SK-N-SH treated with all-trans-retinoic acid at 6 μM for 48 hours (cell line): ENCODE measurements at regions not wholly inside any gene's neighbourhood (a gene's known extent, or its start where the extent isn't known, plus 50 kb on each side); places are given as distances from the start of the nearest gene placed in this dataset.

Source experiments
- ATAC-seq: fragments of 200-7000 bp; cut with Tn5 transposase; 3 replicates; pipeline ENCODE4 v1.9.1; 2020; ENCODE audit warnings: mild to moderate bottlenecking, moderate library complexity
- ARNTL ChIP-seq: fragments of 450-650 bp; formaldehyde crosslinking; IDR thresholded peaks from 2 replicates; pipeline ENCODE4 v1.5.0; 2020; ENCODE audit warnings: low read depth, mild to moderate bottlenecking, moderate library complexity, borderline replicate concordance
- CSDC2 ChIP-seq: fragments of 250-450 bp; sonication (Bioruptor Pico); IDR thresholded peaks from 2 replicates; pipeline ENCODE4 v1.5.0; 2020; ENCODE audit warnings: mild to moderate bottlenecking, moderate library complexity
- ESRRG ChIP-seq: fragments of 250-450 bp; sonication (Bioruptor Pico); IDR thresholded peaks from 2 replicates; pipeline ENCODE4 v1.6.1; 2021; ENCODE audit warnings: mild to moderate bottlenecking
- GLIS3 ChIP-seq: fragments of 250-450 bp; sonication (Bioruptor Pico); IDR thresholded peaks from 2 replicates; pipeline ENCODE4 v1.5.0; 2020; ENCODE audit warnings: mild to moderate bottlenecking, moderate library complexity
- OSR1 ChIP-seq: fragments of 250-450 bp; sonication (Bioruptor Pico); IDR thresholded peaks from 2 replicates; pipeline ENCODE4 v1.8.0; 2022; ENCODE audit warnings: moderate library complexity, mild to moderate bottlenecking, inconsistent platforms
- PPARA ChIP-seq: fragments of 250-450 bp; sonication (Bioruptor Pico); IDR thresholded peaks from 2 replicates; pipeline ENCODE4 v1.5.0; 2020; ENCODE audit warnings: mild to moderate bottlenecking, borderline replicate concordance
- RARB ChIP-seq: fragments of 250-450 bp; sonication (Bioruptor Pico); IDR thresholded peaks from 2 replicates; pipeline ENCODE4 v1.8.0; 2021; ENCODE audit warnings: mild to moderate bottlenecking, moderate library complexity
- SNAI2 ChIP-seq: fragments of 250-450 bp; sonication (Bioruptor Pico); IDR thresholded peaks from 2 replicates; pipeline ENCODE4 v1.5.0; 2020; ENCODE audit warnings: mild to moderate bottlenecking, moderate library complexity
- TCF4 ChIP-seq: fragments of 250-450 bp; sonication (Bioruptor Pico); IDR thresholded peaks from 2 replicates; pipeline ENCODE4 v1.8.0; 2021; ENCODE audit warnings: mild to moderate bottlenecking, moderate library complexity, borderline replicate concordance
- TOX ChIP-seq: fragments of 250-450 bp; sonication (Bioruptor Pico); IDR thresholded peaks from 2 replicates; pipeline ENCODE4 v1.8.0; 2021; ENCODE audit warnings: mild to moderate bottlenecking, moderate library complexity, borderline replicate concordance
- ZC3H10 ChIP-seq: fragments of 250-450 bp; sonication (Bioruptor Pico); IDR thresholded peaks from 2 replicates; pipeline ENCODE4 v1.5.1; 2021; ENCODE audit warnings: mild to moderate bottlenecking, moderate library complexity
- ZFP3 ChIP-seq: fragments of 250-450 bp; sonication (Bioruptor Pico); IDR thresholded peaks from 2 replicates; pipeline ENCODE4 v1.5.0; 2020; ENCODE audit warnings: mild to moderate bottlenecking, moderate library complexity
- ZNF565 ChIP-seq: fragments of 450-650 bp; formaldehyde crosslinking; conservative IDR thresholded peaks from 2 replicates; pipeline ENCODE4 v1.5.0; 2020; ENCODE audit warnings: low read depth, mild to moderate bottlenecking, moderate library complexity
- ZNF70 ChIP-seq: fragments of 450-650 bp; formaldehyde crosslinking; IDR thresholded peaks from 2 replicates; pipeline ENCODE4 v1.5.0; 2020; ENCODE audit warnings: mild to moderate bottlenecking, moderate library complexity
- ZNF8 ChIP-seq: fragments of 450-650 bp; formaldehyde crosslinking; IDR thresholded peaks from 2 replicates; pipeline ENCODE4 v1.5.0; 2020; ENCODE audit warnings: mild to moderate bottlenecking, moderate library complexity
- TF ChIP-seq, protein P1 (sequence below): fragments of 250-450 bp; sonication (Bioruptor Pico); IDR thresholded peaks from 2 replicates; pipeline ENCODE4 v1.5.1; 2021; ENCODE audit warnings: mild to moderate bottlenecking, moderate library complexity
- TF ChIP-seq, protein P2 (sequence below): fragments of 250-450 bp; sonication (Bioruptor Pico); IDR thresholded peaks from 2 replicates; pipeline ENCODE4 v1.5.1; 2020; ENCODE audit warnings: low read depth, mild to moderate bottlenecking, moderate library complexity
- TF ChIP-seq, protein P3 (sequence below): fragments of 250-450 bp; sonication (Bioruptor Pico); IDR thresholded peaks from 2 replicates; pipeline ENCODE4 v1.8.0; 2021; ENCODE audit warnings: low read depth, mild to moderate bottlenecking, moderate library complexity, borderline replicate concordance
- TF ChIP-seq, protein P4 (sequence below): fragments of 250-450 bp; sonication (Bioruptor Pico); IDR thresholded peaks from 2 replicates; pipeline ENCODE4 v1.5.0; 2020; ENCODE audit warnings: mild to moderate bottlenecking, moderate library complexity

DNA sequence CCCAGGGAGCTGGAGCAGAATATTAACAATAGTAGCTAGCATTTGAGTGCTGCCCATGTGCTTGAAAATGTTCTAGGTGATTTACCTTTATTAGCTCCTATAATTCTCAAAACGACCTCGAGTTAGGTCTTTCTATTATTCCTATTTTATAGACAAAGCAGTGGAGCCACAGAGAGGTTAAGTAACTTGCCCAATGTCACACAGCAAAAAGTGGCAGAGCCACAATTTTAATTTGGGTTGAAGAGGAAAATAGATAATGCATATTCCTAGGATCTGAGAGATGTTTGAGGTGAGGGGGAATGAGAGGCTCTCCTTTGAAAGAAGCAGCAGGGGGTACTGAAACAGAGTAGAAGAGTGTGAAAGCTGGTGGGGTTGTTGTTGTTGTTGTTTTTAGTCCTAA, 354.5 kb upstream of the SLC35B3 start:
- no peak for TF ChIP-seq TOX (CRISPR knock-in tag)
- no peak for TF ChIP-seq ESRRG (CRISPR knock-in tag)
- TF ChIP-seq SNAI2 (CRISPR knock-in tag), result no peak
- TF ChIP-seq, protein P1, sequence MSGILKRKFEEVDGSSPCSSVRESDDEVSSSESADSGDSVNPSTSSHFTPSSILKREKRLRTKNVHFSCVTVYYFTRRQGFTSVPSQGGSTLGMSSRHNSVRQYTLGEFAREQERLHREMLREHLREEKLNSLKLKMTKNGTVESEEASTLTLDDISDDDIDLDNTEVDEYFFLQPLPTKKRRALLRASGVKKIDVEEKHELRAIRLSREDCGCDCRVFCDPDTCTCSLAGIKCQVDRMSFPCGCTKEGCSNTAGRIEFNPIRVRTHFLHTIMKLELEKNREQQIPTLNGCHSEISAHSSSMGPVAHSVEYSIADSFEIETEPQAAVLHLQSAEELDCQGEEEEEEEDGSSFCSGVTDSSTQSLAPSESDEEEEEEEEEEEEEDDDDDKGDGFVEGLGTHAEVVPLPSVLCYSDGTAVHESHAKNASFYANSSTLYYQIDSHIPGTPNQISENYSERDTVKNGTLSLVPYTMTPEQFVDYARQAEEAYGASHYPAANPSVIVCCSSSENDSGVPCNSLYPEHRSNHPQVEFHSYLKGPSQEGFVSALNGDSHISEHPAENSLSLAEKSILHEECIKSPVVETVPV (CRISPR knock-in tag), result no peak
- no peak for TF ChIP-seq CSDC2 (CRISPR knock-in tag)
- TF ChIP-seq, protein P2, sequence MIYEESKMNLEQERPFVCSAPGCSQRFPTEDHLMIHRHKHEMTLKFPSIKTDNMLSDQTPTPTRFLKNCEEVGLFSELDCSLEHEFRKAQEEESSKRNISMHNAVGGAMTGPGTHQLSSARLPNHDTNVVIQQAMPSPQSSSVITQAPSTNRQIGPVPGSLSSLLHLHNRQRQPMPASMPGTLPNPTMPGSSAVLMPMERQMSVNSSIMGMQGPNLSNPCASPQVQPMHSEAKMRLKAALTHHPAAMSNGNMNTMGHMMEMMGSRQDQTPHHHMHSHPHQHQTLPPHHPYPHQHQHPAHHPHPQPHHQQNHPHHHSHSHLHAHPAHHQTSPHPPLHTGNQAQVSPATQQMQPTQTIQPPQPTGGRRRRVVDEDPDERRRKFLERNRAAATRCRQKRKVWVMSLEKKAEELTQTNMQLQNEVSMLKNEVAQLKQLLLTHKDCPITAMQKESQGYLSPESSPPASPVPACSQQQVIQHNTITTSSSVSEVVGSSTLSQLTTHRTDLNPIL, result no peak
- TF ChIP-seq, protein P3, sequence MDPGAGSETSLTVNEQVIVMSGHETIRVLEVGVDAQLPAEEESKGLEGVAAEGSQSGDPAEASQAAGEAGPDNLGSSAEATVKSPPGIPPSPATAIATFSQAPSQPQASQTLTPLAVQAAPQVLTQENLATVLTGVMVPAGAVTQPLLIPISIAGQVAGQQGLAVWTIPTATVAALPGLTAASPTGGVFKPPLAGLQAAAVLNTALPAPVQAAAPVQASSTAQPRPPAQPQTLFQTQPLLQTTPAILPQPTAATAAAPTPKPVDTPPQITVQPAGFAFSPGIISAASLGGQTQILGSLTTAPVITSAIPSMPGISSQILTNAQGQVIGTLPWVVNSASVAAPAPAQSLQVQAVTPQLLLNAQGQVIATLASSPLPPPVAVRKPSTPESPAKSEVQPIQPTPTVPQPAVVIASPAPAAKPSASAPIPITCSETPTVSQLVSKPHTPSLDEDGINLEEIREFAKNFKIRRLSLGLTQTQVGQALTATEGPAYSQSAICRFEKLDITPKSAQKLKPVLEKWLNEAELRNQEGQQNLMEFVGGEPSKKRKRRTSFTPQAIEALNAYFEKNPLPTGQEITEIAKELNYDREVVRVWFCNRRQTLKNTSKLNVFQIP (CRISPR knock-in tag), result no peak
- no peak for TF ChIP-seq ZC3H10 (CRISPR knock-in tag)
- no peak for TF ChIP-seq ZNF565 (CRISPR knock-in tag)
- no peak for TF ChIP-seq GLIS3 (CRISPR knock-in tag)
- no peak for ATAC-seq

- TF ChIP-seq ARNTL (CRISPR knock-in tag), result no peak
- TF ChIP-seq, protein P4, sequence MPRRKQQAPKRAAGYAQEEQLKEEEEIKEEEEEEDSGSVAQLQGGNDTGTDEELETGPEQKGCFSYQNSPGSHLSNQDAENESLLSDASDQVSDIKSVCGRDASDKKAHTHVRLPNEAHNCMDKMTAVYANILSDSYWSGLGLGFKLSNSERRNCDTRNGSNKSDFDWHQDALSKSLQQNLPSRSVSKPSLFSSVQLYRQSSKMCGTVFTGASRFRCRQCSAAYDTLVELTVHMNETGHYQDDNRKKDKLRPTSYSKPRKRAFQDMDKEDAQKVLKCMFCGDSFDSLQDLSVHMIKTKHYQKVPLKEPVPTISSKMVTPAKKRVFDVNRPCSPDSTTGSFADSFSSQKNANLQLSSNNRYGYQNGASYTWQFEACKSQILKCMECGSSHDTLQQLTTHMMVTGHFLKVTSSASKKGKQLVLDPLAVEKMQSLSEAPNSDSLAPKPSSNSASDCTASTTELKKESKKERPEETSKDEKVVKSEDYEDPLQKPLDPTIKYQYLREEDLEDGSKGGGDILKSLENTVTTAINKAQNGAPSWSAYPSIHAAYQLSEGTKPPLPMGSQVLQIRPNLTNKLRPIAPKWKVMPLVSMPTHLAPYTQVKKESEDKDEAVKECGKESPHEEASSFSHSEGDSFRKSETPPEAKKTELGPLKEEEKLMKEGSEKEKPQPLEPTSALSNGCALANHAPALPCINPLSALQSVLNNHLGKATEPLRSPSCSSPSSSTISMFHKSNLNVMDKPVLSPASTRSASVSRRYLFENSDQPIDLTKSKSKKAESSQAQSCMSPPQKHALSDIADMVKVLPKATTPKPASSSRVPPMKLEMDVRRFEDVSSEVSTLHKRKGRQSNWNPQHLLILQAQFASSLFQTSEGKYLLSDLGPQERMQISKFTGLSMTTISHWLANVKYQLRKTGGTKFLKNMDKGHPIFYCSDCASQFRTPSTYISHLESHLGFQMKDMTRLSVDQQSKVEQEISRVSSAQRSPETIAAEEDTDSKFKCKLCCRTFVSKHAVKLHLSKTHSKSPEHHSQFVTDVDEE (CRISPR knock-in tag), result no peak
- TF ChIP-seq CSDC2 (CRISPR knock-in tag), result no peak
- no peak for TF ChIP-seq TOX (CRISPR knock-in tag)
These were observed 349.9 kb upstream of the SLC35B3 start for GRCh38 chr6:8785223-8785622.

GRCh38 chr6:8783191-8783590, 347.8 kb upstream of the SLC35B3 start:
- no peak for ATAC-seq
- no peak for TF ChIP-seq GLIS3 (CRISPR knock-in tag)
- no peak for TF ChIP-seq PPARA (CRISPR knock-in tag)
- no peak for TF ChIP-seq ZNF70
- TF ChIP-seq ESRRG (CRISPR knock-in tag), result no peak
- TF ChIP-seq ARNTL (CRISPR knock-in tag), result no peak
- TF ChIP-seq, protein P1 (CRISPR knock-in tag), result no peak
- TF ChIP-seq ZC3H10 (CRISPR knock-in tag), result no peak
- no peak for TF ChIP-seq SNAI2 (CRISPR knock-in tag)
- TF ChIP-seq, all 23 proteins: peak for 0

More at GRCh38 chr6:8785223-8785622, 349.9 kb upstream of the SLC35B3 start:
- ATAC-seq, result no peak

- ATAC-seq, result no peak
These were observed 345.3 kb upstream of the SLC35B3 start for GRCh38 chr6:8780653-8781052.

More at GRCh38 chr6:8780653-8781052, 345.3 kb upstream of the SLC35B3 start:
- TF ChIP-seq, protein P4 (CRISPR knock-in tag), result no peak
- no peak for TF ChIP-seq ZFP3 (CRISPR knock-in tag)
- no peak for TF ChIP-seq TCF4 (CRISPR knock-in tag)
- TF ChIP-seq SNAI2 (CRISPR knock-in tag), result no peak
- TF ChIP-seq PPARA (CRISPR knock-in tag), result no peak
- no peak for TF ChIP-seq ZC3H10 (CRISPR knock-in tag)
- TF ChIP-seq, protein P2, result no peak
- TF ChIP-seq, protein P3 (CRISPR knock-in tag), result no peak
- no peak for TF ChIP-seq OSR1 (CRISPR knock-in tag)
- TF ChIP-seq ZNF8 (CRISPR knock-in tag), result no peak
- TF ChIP-seq RARB (CRISPR knock-in tag), result no peak
